ENCODE measurements at regions not wholly inside any gene's neighbourhood (a gene's known extent, or its start where the extent isn't known, plus 50 kb on each side); places are given as distances from the start of the nearest gene placed in this dataset.

DNA sequence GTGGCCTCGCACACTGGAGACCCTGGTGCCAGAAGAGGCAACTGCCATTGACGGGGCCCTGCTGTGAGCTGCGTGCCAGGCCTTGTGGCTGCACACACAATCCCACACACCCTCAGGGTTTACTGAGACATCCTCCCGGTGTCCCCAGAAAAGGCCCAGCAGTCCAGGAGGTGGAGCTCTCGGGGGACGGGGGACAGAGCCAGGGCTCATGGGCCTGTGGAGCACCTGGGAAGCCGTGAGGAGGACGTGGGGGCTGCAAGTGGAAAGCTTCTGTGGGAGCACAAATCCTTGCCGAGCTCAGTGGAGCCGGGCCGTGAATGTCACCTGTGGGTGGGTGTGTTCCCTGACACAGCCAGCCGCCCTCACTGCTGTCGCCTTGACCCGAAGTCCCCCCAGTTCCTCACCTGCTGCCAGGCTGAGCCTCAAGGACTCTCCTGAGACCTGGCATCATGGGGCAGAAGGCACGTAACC is 609.7 kb downstream of the TBC1D22A start:
- no peaks in the 10 kb centered on the region for H3K9me3 Mint-ChIP-seq (ENCODE audit: insufficient read depth)

DNA sequence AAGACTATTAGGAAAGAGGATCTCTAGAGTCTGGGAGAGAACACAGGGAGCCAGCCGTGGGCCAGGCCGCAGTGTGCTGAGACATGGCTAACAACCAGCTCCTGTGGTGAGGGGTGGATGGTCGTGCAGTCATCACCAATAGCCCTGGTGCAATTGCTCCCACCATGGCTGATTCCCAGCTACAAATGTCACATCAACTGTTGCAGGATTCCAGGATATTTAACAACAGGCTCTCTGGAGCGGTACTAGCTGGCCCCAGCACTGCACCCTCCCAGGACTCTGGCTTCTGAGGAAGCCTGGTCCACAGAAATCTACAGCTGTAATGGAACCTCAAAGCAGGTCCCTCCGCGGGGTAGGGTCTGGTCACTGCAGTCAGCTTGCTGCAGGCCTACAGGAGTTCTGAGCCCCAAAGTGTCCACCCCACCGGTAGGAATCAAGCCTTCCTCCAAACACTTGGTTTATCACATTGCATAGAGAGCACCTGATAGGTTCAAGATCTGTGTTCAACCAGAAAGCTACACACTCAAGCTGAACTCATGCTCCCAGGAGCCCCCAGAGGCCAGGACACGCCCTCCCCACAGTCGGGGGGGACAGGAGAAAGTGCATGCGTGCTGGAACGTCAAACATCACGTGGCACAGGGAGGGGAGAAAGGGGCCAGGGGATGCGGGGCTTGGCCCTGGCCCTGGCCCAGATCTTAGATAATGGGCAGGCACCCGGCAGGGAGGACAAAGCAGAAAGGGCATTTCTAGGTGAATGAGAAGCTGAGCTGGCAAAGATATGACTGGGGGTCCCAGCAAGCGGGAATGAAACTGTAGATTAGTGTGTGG is 609.0 kb downstream of the TBC1D22A start:
- no peak overlapping the region for H3K4me3 Mint-ChIP-seq
- Histone ChIP-seq H3K4me3 (ENCODE audit: control extremely low read depth in 1 of 5, extremely low read depth in 1 of 5, insufficient read depth in 1 of 5, low read depth in 2 of 5, low read length in 4 of 5) (no peak overlapping the region), H3K27me3 (replicated peaks in 1 of 4; ENCODE audit: control extremely low read depth in 1 of 4, control insufficient read depth in 3 of 4, insufficient read depth in 4 of 4, low read length in 3 of 4) (no peaks in the 10 kb centered on the region), H4K20me1 (ENCODE audit: control insufficient read depth, insufficient read depth, low read length, poor library complexity, severe bottlenecking) (no peaks in the 10 kb centered on the region), H3K36me3 (replicated peaks in 1 of 2; ENCODE audit: control extremely low read depth in 1 of 2, control insufficient read depth in 1 of 2, extremely low read depth in 1 of 2, insufficient read depth in 2 of 2, low read length in 1 of 2) (no peaks in the 10 kb centered on the region), H3K79me2 (ENCODE audit: control insufficient read depth, insufficient read depth, low read length) (no peaks in the 10 kb centered on the region), H3K9me3 (ENCODE audit: control extremely low read depth in 1 of 3, control insufficient read depth in 2 of 3, insufficient read depth in 1 of 3, low read length in 2 of 3) (peaks cover 0 to 11% (median 0%) of the 10 kb centered on the region in 3 donors), H3K4me2 (replicated peaks; ENCODE audit: low read depth, low read length, poor library complexity, severe bottlenecking) (no peak overlapping the region), H3K27ac (ENCODE audit: low read length in 2 of 2) (no peak overlapping the region), H3K9ac (ENCODE audit: low read length) (no peak overlapping the region), H2AFZ (ENCODE audit: insufficient read depth, low read depth, low read length, poor library complexity, severe bottlenecking) (no peak overlapping the region), H3K4me1 (ENCODE audit: control insufficient read depth in 2 of 2, insufficient read depth in 2 of 2, low read length in 2 of 2) (no peaks in the 10 kb centered on the region)
- TF ChIP-seq, protein P1, sequence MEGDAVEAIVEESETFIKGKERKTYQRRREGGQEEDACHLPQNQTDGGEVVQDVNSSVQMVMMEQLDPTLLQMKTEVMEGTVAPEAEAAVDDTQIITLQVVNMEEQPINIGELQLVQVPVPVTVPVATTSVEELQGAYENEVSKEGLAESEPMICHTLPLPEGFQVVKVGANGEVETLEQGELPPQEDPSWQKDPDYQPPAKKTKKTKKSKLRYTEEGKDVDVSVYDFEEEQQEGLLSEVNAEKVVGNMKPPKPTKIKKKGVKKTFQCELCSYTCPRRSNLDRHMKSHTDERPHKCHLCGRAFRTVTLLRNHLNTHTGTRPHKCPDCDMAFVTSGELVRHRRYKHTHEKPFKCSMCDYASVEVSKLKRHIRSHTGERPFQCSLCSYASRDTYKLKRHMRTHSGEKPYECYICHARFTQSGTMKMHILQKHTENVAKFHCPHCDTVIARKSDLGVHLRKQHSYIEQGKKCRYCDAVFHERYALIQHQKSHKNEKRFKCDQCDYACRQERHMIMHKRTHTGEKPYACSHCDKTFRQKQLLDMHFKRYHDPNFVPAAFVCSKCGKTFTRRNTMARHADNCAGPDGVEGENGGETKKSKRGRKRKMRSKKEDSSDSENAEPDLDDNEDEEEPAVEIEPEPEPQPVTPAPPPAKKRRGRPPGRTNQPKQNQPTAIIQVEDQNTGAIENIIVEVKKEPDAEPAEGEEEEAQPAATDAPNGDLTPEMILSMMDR (IDR thresholded peaks at IDR 0.05): no peak
- TF ChIP-seq EZH2 (IDR thresholded peaks at IDR 0.05; ENCODE audit: borderline replicate concordance, insufficient read depth, low read depth, low read length, poor library complexity, severe bottlenecking): no peak
- intact Hi-C loops (cut with micrococcal nuclease): no loop called here
- ChIA-PET POLR2A (no interaction called here), CTCF (no interaction called here)
- H3K9me3 Mint-ChIP-seq (ENCODE audit: insufficient read depth): no peaks in the 10 kb centered on the region
- no peak for DNase-seq
- no peaks in the 10 kb centered on the region for H3K4me1 Mint-ChIP-seq
- WGBS (ENCODE audit: insufficient coverage): 80% methylated on average over 14 of the region's 15 CpGs
- no peak for ATAC-seq (ENCODE audit: low read depth)
- H3K27ac Mint-ChIP-seq: no peak overlapping the region
- H3K27me3 Mint-ChIP-seq: peaks cover 4% of the 10 kb centered on the region

More for the DNA sequence above, 609.7 kb downstream of the TBC1D22A start:
- Mint-ChIP-seq H3K27ac (no peak overlapping the region), H3K4me3 (no peak overlapping the region), H3K4me1 (no peaks in the 10 kb centered on the region), H3K27me3 (peaks cover 4% of the 10 kb centered on the region)
- H3K4me1 ChIP-seq (ENCODE audit: control insufficient read depth in 2 of 2, insufficient read depth in 2 of 2, low read length in 2 of 2): no peaks in the 10 kb centered on the region
- no peak overlapping the region for H3K4me3 ChIP-seq (ENCODE audit: control extremely low read depth in 1 of 5, extremely low read depth in 1 of 5, insufficient read depth in 1 of 5, low read depth in 2 of 5, low read length in 4 of 5)
- no peak for DNase-seq
- TF ChIP-seq, protein P1 (IDR thresholded peaks at IDR 0.05): no peak
- H2AFZ ChIP-seq (ENCODE audit: insufficient read depth, low read depth, low read length, poor library complexity, severe bottlenecking): no peak overlapping the region
- WGBS (ENCODE audit: insufficient coverage): 86% methylated on average over 14 of the region's 15 CpGs
- peaks cover 0 to 11% (median 0%) of the 10 kb centered on the region in 3 donors for H3K9me3 ChIP-seq (ENCODE audit: control extremely low read depth in 1 of 3, control insufficient read depth in 2 of 3, insufficient read depth in 1 of 3, low read length in 2 of 3)
- no peak overlapping the region for H3K9ac ChIP-seq (ENCODE audit: low read length)
- H3K4me2 ChIP-seq (replicated peaks; ENCODE audit: low read depth, low read length, poor library complexity, severe bottlenecking): no peak overlapping the region
- POLR2A ChIA-PET: no interaction called here
- no peak for ATAC-seq (ENCODE audit: low read depth)
- no peaks in the 10 kb centered on the region for H4K20me1 ChIP-seq (ENCODE audit: control insufficient read depth, insufficient read depth, low read length, poor library complexity, severe bottlenecking)
- CTCF ChIA-PET: no interaction called here
- H3K27ac ChIP-seq (ENCODE audit: low read length in 2 of 2): no peak overlapping the region
- intact Hi-C loops (cut with micrococcal nuclease): no loop called here
- H3K79me2 ChIP-seq (ENCODE audit: control insufficient read depth, insufficient read depth, low read length): no peaks in the 10 kb centered on the region
- H3K36me3 ChIP-seq (replicated peaks in 1 of 2; ENCODE audit: control extremely low read depth in 1 of 2, control insufficient read depth in 1 of 2, extremely low read depth in 1 of 2, insufficient read depth in 2 of 2, low read length in 1 of 2): no peaks in the 10 kb centered on the region
- no peaks in the 10 kb centered on the region for H3K27me3 ChIP-seq (replicated peaks in 1 of 4; ENCODE audit: control extremely low read depth in 1 of 4, control insufficient read depth in 3 of 4, insufficient read depth in 4 of 4, low read length in 3 of 4)
